ENCODE measurements at regions not wholly inside any gene's neighbourhood (a gene's known extent, or its start where the extent isn't known, plus 50 kb on each side); places are given as distances from the start of the nearest gene placed in this dataset.
"Not testable (repeated sequence)": the region's sequence is repeated elsewhere in the genome, so short reads cannot be mapped to it uniquely, and the experiment has no call there.

DNA sequence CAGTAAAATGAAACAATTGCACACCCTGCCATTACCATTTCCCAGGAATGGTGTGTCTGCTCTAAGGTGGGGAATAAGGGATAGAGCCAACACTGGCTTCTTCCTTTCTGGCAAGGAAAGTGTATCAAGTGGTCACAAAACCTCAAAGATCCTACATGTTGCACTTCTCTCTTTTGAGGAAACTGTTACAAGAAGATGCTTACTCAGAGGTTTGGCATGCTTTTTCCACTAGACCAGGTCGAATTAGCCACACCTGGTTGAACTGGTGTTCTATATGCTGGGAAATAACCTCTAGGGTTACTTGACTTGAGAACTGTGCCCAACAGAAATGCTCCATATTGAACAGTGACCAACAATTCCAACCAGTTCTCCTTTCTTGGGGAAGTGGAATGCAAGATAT is 102.9 kb downstream of the LRRN1 start:
- Histone ChIP-seq H3K27ac (ENCODE audit: low read depth, low read length) (no peak overlapping the region), H3K9ac (ENCODE audit: low read depth in 1 of 2, low read length in 2 of 2) (no peak overlapping the region)

DNA sequence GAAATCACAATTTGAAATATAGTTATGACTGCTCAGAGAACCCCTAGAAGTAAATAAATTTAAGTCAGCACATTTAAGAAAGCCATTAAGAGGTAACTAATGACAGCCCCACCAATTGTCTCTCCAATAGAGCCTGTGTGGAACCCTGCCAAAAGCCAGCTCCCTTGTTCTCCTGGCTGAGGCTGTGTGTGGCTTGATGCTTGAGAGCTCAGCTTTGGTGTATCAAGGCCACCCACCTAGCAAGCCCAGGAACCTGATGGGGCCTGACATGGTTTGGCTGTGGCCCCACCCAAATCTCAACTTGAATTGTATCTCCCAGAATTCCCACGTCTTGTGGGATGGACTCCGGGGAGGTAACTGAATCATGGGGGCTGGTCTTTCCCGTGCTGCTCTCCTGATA is 106.9 kb downstream of the LRRN1 start:
- Histone ChIP-seq H3K27me3 (ENCODE audit: control insufficient read depth in 1 of 2, insufficient read depth in 2 of 2, low read length in 2 of 2) (no peaks in the 10 kb centered on the region), H3K4me3 (ENCODE audit: low read depth in 1 of 2, low read length in 2 of 2) (no peak overlapping the region), H3K4me1 (ENCODE audit: control insufficient read depth in 1 of 2, insufficient read depth in 2 of 2, low read length in 2 of 2) (no peaks in the 10 kb centered on the region), H3K9ac (ENCODE audit: low read depth in 1 of 2, low read length in 2 of 2) (no peak overlapping the region), H3K36me3 (ENCODE audit: control insufficient read depth in 1 of 2, insufficient read depth in 2 of 2, low read length in 2 of 2) (no peaks in the 10 kb centered on the region), H3K27ac (ENCODE audit: low read depth, low read length) (no peak overlapping the region), H3K9me3 (ENCODE audit: control insufficient read depth in 1 of 2, low read length in 2 of 2) (no peaks in the 10 kb centered on the region)

More for the DNA sequence above, 102.9 kb downstream of the LRRN1 start:
- Histone ChIP-seq H3K36me3 (ENCODE audit: control insufficient read depth in 1 of 2, insufficient read depth in 2 of 2, low read length in 2 of 2) (no peaks in the 10 kb centered on the region), H3K4me1 (ENCODE audit: control insufficient read depth in 1 of 2, insufficient read depth in 2 of 2, low read length in 2 of 2) (no peaks in the 10 kb centered on the region), H3K4me3 (ENCODE audit: low read depth in 1 of 2, low read length in 2 of 2) (no peak overlapping the region), H3K27me3 (ENCODE audit: control insufficient read depth in 1 of 2, insufficient read depth in 2 of 2, low read length in 2 of 2) (no peaks in the 10 kb centered on the region), H3K9me3 (ENCODE audit: control insufficient read depth in 1 of 2, low read length in 2 of 2) (no peaks in the 10 kb centered on the region)

DNA sequence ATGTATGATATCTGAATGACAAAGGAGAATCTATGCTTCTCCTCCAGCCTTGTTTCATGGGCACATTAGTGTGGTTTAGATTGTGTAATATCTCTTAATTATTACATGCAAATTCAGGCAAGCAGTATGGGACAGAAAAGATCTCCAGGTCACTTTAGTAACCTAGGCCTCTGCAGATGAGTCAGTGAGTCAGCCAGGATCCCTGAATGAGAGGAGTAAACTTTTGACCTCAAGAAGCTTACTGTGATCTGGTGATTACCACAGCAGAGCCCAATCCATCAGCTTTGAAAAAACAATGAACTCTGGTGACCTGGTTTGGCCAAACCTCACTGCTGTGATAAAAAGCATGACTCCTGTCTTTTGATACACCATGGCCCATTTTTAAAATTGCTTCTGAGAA is 107.8 kb downstream of the LRRN1 start:
- H3K27me3 ChIP-seq (ENCODE audit: control insufficient read depth in 1 of 2, insufficient read depth in 2 of 2, low read length in 2 of 2): no peaks in the 10 kb centered on the region
- no peak overlapping the region for H3K4me3 ChIP-seq (ENCODE audit: low read depth in 1 of 2, low read length in 2 of 2)
- H3K27ac ChIP-seq (ENCODE audit: low read depth, low read length): no peak overlapping the region
- no peaks in the 10 kb centered on the region for H3K36me3 ChIP-seq (ENCODE audit: control insufficient read depth in 1 of 2, insufficient read depth in 2 of 2, low read length in 2 of 2)
- no peaks in the 10 kb centered on the region for H3K4me1 ChIP-seq (ENCODE audit: control insufficient read depth in 1 of 2, insufficient read depth in 2 of 2, low read length in 2 of 2)
- no peaks in the 10 kb centered on the region for H3K9me3 ChIP-seq (ENCODE audit: control insufficient read depth in 1 of 2, low read length in 2 of 2)
- H3K9ac ChIP-seq (ENCODE audit: low read depth in 1 of 2, low read length in 2 of 2): no peak overlapping the region

DNA sequence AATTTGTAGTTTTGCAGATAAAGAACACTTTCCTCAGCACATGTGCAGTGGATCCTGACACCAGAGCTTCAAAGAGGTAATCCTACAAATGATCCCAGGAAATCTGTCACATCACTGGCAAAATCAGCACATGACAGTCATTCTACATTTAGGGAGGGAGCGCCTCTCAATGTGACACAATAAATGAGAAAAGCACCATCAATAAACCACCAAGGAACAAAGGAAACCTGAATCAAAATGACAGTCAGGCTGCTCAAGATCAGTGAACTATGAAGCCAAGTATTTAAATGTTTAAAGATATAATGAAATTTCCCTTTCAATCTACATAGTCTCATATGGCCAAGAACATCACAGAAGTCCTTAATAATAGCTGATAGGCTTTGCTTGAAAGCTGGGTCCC is 119.5 kb downstream of the LRRN1 start:
- H3K27ac ChIP-seq (ENCODE audit: low read depth, low read length): no peak overlapping the region
- H3K4me3 ChIP-seq (ENCODE audit: low read depth in 1 of 2, low read length in 2 of 2): no peak overlapping the region
- no peaks in the 10 kb centered on the region for H3K27me3 ChIP-seq (ENCODE audit: control insufficient read depth in 1 of 2, insufficient read depth in 2 of 2, low read length in 2 of 2)
- H3K36me3 ChIP-seq (ENCODE audit: control insufficient read depth in 1 of 2, insufficient read depth in 2 of 2, low read length in 2 of 2): no peaks in the 10 kb centered on the region
- no peak overlapping the region for H3K9ac ChIP-seq (ENCODE audit: low read depth in 1 of 2, low read length in 2 of 2)
- H3K9me3 ChIP-seq (ENCODE audit: control insufficient read depth in 1 of 2, low read length in 2 of 2): no peaks in the 10 kb centered on the region
- H3K4me1 ChIP-seq (ENCODE audit: control insufficient read depth in 1 of 2, insufficient read depth in 2 of 2, low read length in 2 of 2): no peaks in the 10 kb centered on the region

DNA sequence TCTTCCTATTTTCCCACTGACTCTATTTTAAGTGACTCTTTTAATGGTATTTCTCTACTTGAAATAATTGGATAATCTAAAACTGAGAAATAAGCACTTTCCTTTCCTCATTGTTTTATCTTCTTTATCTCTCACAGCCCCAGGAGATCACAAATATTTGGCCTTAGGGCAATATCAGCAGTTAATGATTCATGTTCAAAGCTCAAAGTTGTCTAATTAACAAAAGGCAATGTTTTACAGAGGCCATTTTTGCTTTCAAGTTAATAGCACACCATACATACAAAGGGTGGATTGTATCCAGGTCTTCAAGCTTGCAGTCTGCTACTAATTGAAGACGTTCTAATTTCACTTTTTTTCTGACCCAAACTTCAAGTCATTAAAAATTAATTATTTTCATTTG is 120.1 kb downstream of the LRRN1 start:
- Histone ChIP-seq H3K9ac (ENCODE audit: low read depth in 1 of 2, low read length in 2 of 2) (no peak overlapping the region), H3K27ac (ENCODE audit: low read depth, low read length) (no peak overlapping the region), H3K4me1 (ENCODE audit: control insufficient read depth in 1 of 2, insufficient read depth in 2 of 2, low read length in 2 of 2) (no peaks in the 10 kb centered on the region), H3K9me3 (ENCODE audit: control insufficient read depth in 1 of 2, low read length in 2 of 2) (no peaks in the 10 kb centered on the region), H3K36me3 (ENCODE audit: control insufficient read depth in 1 of 2, insufficient read depth in 2 of 2, low read length in 2 of 2) (no peaks in the 10 kb centered on the region), H3K4me3 (ENCODE audit: low read depth in 1 of 2, low read length in 2 of 2) (no peak overlapping the region), H3K27me3 (ENCODE audit: control insufficient read depth in 1 of 2, insufficient read depth in 2 of 2, low read length in 2 of 2) (no peaks in the 10 kb centered on the region)

DNA sequence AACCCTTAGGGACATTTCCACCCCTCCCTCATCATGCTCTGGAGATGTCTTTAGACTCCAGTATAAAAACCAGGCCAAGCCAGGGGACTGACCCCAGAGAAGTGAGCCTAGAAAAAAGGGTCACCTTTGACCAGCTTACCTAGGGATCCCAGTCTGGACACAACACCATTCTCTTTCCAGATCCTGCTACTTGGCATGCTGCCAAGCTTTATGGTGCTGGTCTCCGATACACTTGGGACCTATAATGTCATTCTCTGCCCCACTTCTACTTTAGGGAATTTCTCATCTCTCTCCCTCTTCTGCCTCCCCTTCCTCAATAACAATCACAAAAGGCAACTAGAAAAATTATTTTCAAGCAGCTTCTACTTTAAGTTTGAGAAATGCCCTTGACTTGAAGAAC is 124.4 kb downstream of the LRRN1 start:
- H3K4me3 ChIP-seq (ENCODE audit: low read depth in 1 of 2, low read length in 2 of 2): no peak overlapping the region
- no peaks in the 10 kb centered on the region for H3K36me3 ChIP-seq (ENCODE audit: control insufficient read depth in 1 of 2, insufficient read depth in 2 of 2, low read length in 2 of 2)
- H3K27ac ChIP-seq (ENCODE audit: low read depth, low read length): no peak overlapping the region
- no peaks in the 10 kb centered on the region for H3K9me3 ChIP-seq (ENCODE audit: control insufficient read depth in 1 of 2, low read length in 2 of 2)
- H3K27me3 ChIP-seq (ENCODE audit: control insufficient read depth in 1 of 2, insufficient read depth in 2 of 2, low read length in 2 of 2): no peaks in the 10 kb centered on the region
- H3K4me1 ChIP-seq (ENCODE audit: control insufficient read depth in 1 of 2, insufficient read depth in 2 of 2, low read length in 2 of 2): no peaks in the 10 kb centered on the region
- H3K9ac ChIP-seq (ENCODE audit: low read depth in 1 of 2, low read length in 2 of 2): no peak overlapping the region

DNA sequence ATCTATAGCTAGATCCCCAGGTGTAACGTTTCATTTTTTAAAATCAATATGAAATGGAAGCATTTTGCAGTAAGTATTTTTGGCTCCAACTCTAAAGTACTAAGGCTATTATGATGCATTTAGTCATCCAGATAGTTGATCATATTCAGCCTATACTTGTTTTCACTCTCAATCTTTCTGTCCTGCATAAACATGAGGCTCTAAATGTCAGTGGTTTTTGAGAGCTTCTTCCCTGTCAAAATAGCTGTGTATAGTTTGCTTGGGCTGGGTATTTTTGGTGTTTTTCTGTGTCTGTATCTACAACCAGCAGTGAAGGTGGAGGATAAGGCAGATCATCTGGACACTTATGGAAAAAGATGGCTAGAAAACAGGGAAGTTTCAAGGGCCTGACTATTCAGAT is 128.0 kb downstream of the LRRN1 start:
- Histone ChIP-seq H3K27me3 (ENCODE audit: control insufficient read depth in 1 of 2, insufficient read depth in 2 of 2, low read length in 2 of 2) (no peaks in the 10 kb centered on the region), H3K36me3 (ENCODE audit: control insufficient read depth in 1 of 2, insufficient read depth in 2 of 2, low read length in 2 of 2) (no peaks in the 10 kb centered on the region), H3K9me3 (ENCODE audit: control insufficient read depth in 1 of 2, low read length in 2 of 2) (peaks cover 0 to 4% of the 10 kb centered on the region in 2 donors), H3K4me1 (ENCODE audit: control insufficient read depth in 1 of 2, insufficient read depth in 2 of 2, low read length in 2 of 2) (no peaks in the 10 kb centered on the region), H3K4me3 (ENCODE audit: low read depth in 1 of 2, low read length in 2 of 2) (no peak overlapping the region), H3K27ac (ENCODE audit: low read depth, low read length) (no peak overlapping the region), H3K9ac (ENCODE audit: low read depth in 1 of 2, low read length in 2 of 2) (no peak overlapping the region)

DNA sequence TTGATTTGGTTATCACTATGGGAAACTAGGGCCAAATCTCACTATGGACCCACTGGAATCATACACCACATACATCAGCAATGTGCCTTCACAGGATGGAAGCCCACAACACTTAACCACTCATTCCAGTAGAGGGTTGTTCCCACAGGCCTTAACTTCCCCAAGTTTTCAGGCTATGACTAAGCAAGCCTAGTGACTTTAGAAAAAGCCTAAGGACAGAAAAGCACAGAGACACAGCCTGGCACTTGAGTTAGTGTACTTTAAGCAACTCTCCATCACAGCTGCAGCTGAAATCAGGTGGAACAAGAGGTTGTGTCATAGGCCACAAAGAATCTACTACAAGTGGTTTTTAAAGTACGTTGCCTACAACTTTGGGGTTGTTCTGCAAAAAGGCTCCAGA is 128.7 kb downstream of the LRRN1 start:
- H3K4me1 ChIP-seq (ENCODE audit: control insufficient read depth in 1 of 2, insufficient read depth in 2 of 2, low read length in 2 of 2): no peaks in the 10 kb centered on the region
- H3K9ac ChIP-seq (ENCODE audit: low read depth in 1 of 2, low read length in 2 of 2): no peak overlapping the region
- H3K9me3 ChIP-seq (ENCODE audit: control insufficient read depth in 1 of 2, low read length in 2 of 2): peaks cover 0 to 4% of the 10 kb centered on the region in 2 donors
- H3K4me3 ChIP-seq (ENCODE audit: low read depth in 1 of 2, low read length in 2 of 2): no peak overlapping the region
- no peaks in the 10 kb centered on the region for H3K36me3 ChIP-seq (ENCODE audit: control insufficient read depth in 1 of 2, insufficient read depth in 2 of 2, low read length in 2 of 2)
- H3K27me3 ChIP-seq (ENCODE audit: control insufficient read depth in 1 of 2, insufficient read depth in 2 of 2, low read length in 2 of 2): no peaks in the 10 kb centered on the region
- no peak overlapping the region for H3K27ac ChIP-seq (ENCODE audit: low read depth, low read length)

DNA sequence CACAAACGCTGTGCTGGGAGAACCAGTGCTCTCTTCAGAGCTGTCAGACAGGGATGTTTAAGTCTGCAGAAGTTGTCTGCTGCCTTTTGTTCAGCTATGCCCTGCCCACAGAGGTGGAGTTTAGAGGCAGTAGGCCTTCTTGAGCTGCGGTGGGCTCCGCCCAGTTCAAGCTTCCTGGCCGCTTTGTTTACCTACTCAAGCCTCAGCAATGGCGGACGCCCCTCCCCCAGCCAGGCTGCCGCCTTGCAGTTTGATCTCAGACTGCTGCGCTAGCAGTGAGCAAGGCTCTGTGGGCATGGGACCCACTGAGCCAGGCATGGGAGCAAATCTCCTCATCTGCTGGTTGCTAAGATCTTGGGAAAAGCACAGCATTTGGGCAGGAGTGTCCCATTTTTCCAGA is 142.1 kb downstream of the LRRN1 start:
- H3K4me3 ChIP-seq (ENCODE audit: low read depth in 1 of 2, low read length in 2 of 2); H3K36me3 ChIP-seq (ENCODE audit: control insufficient read depth in 1 of 2, insufficient read depth in 2 of 2, low read length in 2 of 2); H3K9me3 ChIP-seq (ENCODE audit: control insufficient read depth in 1 of 2, low read length in 2 of 2); H3K27me3 ChIP-seq (ENCODE audit: control insufficient read depth in 1 of 2, insufficient read depth in 2 of 2, low read length in 2 of 2); H3K27ac ChIP-seq (ENCODE audit: low read depth, low read length); H3K4me1 ChIP-seq (ENCODE audit: control insufficient read depth in 1 of 2, insufficient read depth in 2 of 2, low read length in 2 of 2); H3K9ac ChIP-seq (ENCODE audit: low read depth in 1 of 2, low read length in 2 of 2): not testable (repeated sequence)

DNA sequence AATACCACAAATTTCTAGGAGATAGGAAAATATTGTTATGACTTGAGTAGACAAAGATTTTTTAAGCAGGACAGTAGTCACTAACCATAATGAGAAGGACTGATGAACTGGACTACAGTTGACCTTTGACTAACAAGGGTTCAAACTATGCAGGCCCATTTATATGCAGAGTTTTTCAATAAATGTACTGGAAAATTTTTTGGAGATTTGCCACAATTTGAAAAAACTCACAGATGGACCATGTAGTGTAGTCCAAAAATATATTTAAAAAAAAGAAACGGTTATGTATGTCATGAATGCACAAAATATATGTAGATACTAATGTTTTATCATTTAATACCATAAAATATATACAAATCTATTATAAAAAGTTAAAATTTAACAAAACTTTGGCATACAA is 151.8 kb downstream of the LRRN1 start:
- H3K9ac ChIP-seq (ENCODE audit: low read depth in 1 of 2, low read length in 2 of 2): no peak overlapping the region
- no peaks in the 10 kb centered on the region for H3K4me1 ChIP-seq (ENCODE audit: control insufficient read depth in 1 of 2, insufficient read depth in 2 of 2, low read length in 2 of 2)

DNA sequence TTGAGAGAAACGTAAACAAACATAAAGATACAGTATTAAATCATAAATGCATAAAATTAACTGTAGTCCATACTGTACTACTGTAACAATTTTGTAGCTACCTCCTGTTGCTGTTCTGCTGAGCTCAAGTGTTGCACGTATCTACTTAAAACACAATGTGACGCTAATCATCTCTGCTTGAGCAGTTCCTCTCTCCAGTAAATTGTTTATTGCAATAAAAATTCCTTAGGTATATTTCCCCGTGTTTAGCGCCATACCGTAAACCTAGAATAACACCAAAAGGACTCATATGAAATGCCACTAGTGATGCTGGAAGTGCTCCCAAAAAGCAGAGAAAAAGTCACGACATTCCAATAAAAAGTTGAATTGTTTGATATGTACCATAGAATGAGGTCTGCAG is 152.3 kb downstream of the LRRN1 start:
- Histone ChIP-seq H3K4me3 (ENCODE audit: low read depth in 1 of 2, low read length in 2 of 2) (no peak overlapping the region), H3K36me3 (ENCODE audit: control insufficient read depth in 1 of 2, insufficient read depth in 2 of 2, low read length in 2 of 2) (no peaks in the 10 kb centered on the region), H3K4me1 (ENCODE audit: control insufficient read depth in 1 of 2, insufficient read depth in 2 of 2, low read length in 2 of 2) (no peaks in the 10 kb centered on the region), H3K9me3 (ENCODE audit: control insufficient read depth in 1 of 2, low read length in 2 of 2) (no peaks in the 10 kb centered on the region), H3K27ac (ENCODE audit: low read depth, low read length) (no peak overlapping the region), H3K9ac (ENCODE audit: low read depth in 1 of 2, low read length in 2 of 2) (no peak overlapping the region), H3K27me3 (ENCODE audit: control insufficient read depth in 1 of 2, insufficient read depth in 2 of 2, low read length in 2 of 2) (no peaks in the 10 kb centered on the region)

More for the DNA sequence above, 151.8 kb downstream of the LRRN1 start:
- H3K27ac ChIP-seq (ENCODE audit: low read depth, low read length): no peak overlapping the region
- H3K27me3 ChIP-seq (ENCODE audit: control insufficient read depth in 1 of 2, insufficient read depth in 2 of 2, low read length in 2 of 2): no peaks in the 10 kb centered on the region
- no peaks in the 10 kb centered on the region for H3K36me3 ChIP-seq (ENCODE audit: control insufficient read depth in 1 of 2, insufficient read depth in 2 of 2, low read length in 2 of 2)
- H3K4me3 ChIP-seq (ENCODE audit: low read depth in 1 of 2, low read length in 2 of 2): no peak overlapping the region
- no peaks in the 10 kb centered on the region for H3K9me3 ChIP-seq (ENCODE audit: control insufficient read depth in 1 of 2, low read length in 2 of 2)

All from duodenal mucosa (tissue), 2 donors.